NB4 (cell line): ENCODE measurements at regions not wholly inside any gene's neighbourhood (a gene's known extent, or its start where the extent isn't known, plus 50 kb on each side); places are given as distances from the start of the nearest gene placed in this dataset.

Experiments
- DNase-seq: peaks from one replicate; pipeline ENCODE4 v3.0.0; 2010; ENCODE audit warnings: low read depth
- H3K4me3 ChIP-seq: one replicate; pipeline ENCODE4 v1.5.1; 2011; ENCODE audit warnings: mild to moderate bottlenecking, low read depth, low read length, moderate library complexity
- CTCF ChIP-seq: IDR thresholded peaks from one replicate; pipeline ENCODE4 v1.5.1; 2012; ENCODE audit warnings: low read depth, low read length
- MAX ChIP-seq: IDR thresholded peaks from 2 replicates; pipeline ENCODE4 v1.6.1; 2011; ENCODE audit warnings: low read depth, low read length
- MYC ChIP-seq: IDR thresholded peaks from 2 replicates; pipeline ENCODE4 v1.6.1; 2011; ENCODE audit warnings: low read depth, low read length
- POLR2A ChIP-seq: IDR thresholded peaks from 2 replicates; pipeline ENCODE4 v1.6.1; 2011; ENCODE audit warnings: mild to moderate bottlenecking; ENCODE audit not compliant: insufficient read length; ENCODE audit errors: extremely low read depth

GRCh38 chr11:127986073-127986472 is 601.3 kb downstream of the ETS1 start:
- no peak for DNase-seq
- TF ChIP-seq POLR2A (no peak), MYC (no peak), MAX (no peak), CTCF (no peak)
- no peak overlapping the region for H3K4me3 ChIP-seq

- TF ChIP-seq CTCF (no peak), MAX (no peak), POLR2A (no peak), MYC (no peak)
- no peak overlapping the region for H3K4me3 ChIP-seq
- no peak for DNase-seq
Measured at GRCh38 chr11:127972816-127973215, 614.5 kb downstream of the ETS1 start.

- H3K4me3 ChIP-seq = no peak overlapping the region
- DNase-seq = no peak
- TF ChIP-seq MYC = no peak
- TF ChIP-seq CTCF = no peak
- no peak for TF ChIP-seq MAX
- TF ChIP-seq POLR2A = no peak
Measured at GRCh38 chr11:127971448-127971847, 615.9 kb downstream of the ETS1 start.

- DNase-seq = no peak
- no peak overlapping the region for H3K4me3 ChIP-seq
- no peak for TF ChIP-seq MAX
- no peak for TF ChIP-seq POLR2A
- no peak for TF ChIP-seq MYC
- TF ChIP-seq CTCF = no peak
Measured at GRCh38 chr11:127966821-127967220, 620.5 kb downstream of the ETS1 start.

GRCh38 chr11:127965939-127966668 is 621.3 kb downstream of the ETS1 start:
- no peak overlapping the region for H3K4me3 ChIP-seq
- TF ChIP-seq POLR2A (no peak), CTCF (no peak), MYC (no peak), MAX (no peak)
- DNase-seq = no peak
